GM18858 (cell line): ENCODE measurements at regions not wholly inside any gene's neighbourhood (a gene's known extent, or its start where the extent isn't known, plus 50 kb on each side); places are given as distances from the start of the nearest gene placed in this dataset.

Experiments used
- ATAC-seq: cut with Tn5 transposase; IDR thresholded peaks from one replicate; pipeline ENCODE4 v1.9.1; 2021; ENCODE audit not compliant: unreplicated experiment

DNA sequence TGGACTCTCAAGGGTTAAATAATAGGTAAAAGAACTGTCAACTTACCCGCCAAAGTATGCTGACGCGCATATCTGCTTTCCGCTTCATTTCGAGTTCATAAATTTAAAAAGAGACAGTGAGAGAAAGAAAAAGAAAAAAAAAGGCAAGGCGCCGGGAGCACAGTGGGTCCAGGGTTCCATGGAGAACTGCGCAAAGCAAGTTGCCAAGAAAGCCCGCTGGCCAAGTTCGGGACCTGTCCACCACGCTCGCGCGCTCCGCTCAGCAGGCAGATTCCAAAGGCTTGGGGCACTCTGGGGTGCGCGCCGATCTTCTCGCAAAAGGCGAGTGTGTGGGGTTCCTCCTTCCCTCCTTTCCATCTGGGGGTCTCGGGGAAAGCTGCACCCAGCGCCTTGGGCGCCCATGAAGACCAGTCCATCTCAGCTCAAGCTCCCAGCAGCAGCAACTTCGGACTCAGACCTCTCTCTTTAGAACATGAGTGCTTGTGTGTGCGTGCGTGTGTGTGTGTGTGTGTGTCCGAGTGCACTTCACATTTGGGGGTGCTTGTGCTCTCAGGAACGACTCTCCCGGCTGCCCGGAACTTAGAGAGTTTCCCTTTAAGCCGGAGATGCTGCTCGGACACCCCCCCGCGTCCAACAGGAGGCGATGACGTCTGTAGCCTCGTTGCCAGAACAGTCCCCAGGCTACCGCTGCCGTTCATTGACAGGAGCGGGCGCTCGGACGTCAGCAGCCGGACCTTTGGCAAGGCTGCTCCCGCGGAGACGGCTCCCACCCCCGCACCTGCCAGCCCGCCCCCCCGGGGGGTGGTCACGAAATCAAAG lies 180.0 kb downstream of the TBXT start:
- ATAC-seq: no peak

DNA sequence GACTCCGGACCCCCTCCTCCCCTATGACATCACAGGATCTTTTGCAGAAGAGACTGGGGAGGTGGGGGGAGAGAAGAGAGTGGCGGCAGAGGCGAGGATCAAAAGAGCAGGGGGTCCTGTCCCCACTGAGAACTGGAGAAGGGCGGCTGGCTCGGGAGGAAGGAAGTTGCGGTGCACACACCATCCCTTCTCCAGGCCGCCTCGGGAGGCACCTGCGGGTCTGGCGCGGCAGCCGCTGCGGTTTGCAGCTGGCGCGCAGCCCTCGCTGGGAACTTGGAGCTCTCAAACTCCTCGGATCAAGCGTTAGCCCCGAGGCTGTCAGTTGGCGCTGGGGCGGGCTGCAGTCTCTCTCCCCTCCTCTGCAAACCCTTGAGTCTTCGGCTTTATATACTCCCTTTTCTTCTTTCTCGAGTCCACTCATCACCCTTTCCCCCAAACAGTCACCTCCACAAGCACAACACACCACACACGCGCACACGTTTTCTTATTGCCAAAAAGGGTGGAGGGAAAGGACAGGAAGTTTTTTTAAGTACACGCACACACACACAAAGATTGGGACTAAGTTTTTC lies 180.7 kb downstream of the TBXT start:
- ATAC-seq: no peak

DNA sequence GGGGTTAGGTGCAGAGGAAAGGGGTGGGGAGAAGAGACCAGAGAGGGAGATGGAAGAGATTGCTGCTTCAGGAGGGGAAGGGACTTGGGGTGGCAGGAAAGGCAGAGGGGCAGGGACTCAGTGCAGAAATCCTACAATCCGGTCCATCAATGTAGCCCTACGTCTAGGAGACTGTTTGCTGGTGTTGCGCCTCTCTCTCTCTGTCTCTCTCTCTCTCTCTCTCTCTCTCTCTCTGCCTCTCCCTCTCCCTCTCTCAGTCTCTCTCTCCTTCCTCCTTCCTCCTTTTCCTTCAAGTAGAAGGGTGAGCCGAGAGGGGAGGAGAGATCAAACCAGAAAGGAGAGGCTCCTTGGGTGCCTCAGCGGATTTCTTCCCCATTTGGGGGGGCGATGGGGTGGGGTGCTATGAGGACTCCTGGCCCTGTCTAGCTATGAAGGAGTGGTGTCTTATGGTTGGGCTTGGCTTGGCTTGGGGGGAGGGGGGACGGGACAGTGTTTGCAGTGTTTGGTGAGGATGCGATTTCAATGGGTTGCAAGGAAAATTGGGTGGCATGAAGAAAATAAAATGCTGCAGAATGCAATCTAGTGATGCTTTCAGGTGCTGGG lies 181.2 kb downstream of the TBXT start:
- no peak for ATAC-seq

DNA sequence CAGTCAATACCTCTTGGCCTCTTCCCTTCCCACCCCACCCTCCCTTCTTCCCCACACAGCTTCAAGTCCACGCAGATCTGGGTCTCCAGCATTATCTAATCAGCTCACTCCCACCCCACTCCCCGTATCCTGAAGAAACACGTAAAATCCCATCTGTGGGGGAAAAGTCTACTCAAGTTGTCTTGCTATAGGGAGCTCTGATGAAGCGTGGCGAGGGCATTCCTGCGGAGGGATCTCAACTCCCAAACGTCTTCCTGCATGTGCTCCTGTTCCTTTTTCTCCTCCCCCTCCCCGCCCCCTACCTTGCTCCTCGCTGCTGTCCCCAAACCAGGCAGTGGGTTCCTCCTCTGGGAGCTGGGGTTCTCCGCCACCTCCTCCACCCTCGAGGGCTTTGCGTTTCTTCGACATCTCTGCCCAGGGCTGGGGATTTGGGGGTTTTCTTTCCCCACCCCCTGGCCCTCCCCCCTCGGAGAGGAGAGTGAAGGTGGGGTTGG lies 181.8 kb downstream of the TBXT start:
- no peak for ATAC-seq

DNA sequence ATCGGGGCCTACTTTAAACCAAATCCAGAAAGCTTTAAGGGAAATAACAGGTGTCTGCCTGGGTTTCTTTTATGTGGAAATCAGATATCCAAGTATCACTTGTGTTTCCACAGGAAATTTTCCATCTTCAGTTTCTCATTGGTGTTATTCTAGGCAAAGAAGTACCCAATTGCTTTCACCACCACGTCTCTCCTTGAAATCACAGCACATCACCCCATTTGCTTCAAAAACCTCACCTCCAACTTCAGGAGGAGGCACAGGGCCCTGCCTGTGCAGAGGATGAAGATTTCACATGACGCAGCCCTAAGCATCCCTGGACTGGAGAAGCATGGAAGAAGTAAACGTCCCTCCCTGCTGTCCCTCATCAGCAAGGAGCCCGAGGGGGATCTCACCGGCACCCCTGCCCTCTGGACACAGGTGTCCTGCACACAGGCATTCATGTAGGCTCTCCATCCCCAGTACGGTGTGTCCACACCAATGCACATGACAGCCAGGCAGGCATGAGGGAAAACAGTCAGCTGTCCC lies 182.3 kb downstream of the TBXT start:
- ATAC-seq: no peak

DNA sequence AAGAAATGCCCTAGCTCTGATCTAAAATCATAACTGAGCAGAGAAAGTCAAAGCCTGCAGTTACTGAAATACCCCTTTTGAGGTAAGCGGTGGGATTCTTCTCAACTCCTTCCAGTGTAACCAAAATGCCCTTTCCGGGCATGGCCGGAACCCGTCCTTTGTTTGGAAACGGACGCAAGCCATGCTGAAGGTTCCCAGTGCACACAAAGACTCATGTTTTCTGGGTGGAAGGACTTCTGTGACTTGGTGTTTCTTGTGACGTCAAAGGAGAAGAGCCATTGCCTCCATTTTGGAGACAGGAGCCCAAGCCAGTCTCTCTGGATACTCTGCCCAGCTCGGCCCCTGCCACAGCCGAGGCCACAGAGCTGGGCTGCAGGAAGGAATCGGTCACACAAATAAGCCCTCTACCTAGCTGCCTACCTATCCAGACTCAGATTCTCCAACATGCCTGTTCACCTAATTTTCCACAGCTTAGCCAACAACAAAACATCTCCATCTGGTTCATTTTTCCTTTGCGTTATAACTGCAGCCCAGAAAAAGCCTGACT lies 182.8 kb downstream of the TBXT start:
- no peak for ATAC-seq

DNA sequence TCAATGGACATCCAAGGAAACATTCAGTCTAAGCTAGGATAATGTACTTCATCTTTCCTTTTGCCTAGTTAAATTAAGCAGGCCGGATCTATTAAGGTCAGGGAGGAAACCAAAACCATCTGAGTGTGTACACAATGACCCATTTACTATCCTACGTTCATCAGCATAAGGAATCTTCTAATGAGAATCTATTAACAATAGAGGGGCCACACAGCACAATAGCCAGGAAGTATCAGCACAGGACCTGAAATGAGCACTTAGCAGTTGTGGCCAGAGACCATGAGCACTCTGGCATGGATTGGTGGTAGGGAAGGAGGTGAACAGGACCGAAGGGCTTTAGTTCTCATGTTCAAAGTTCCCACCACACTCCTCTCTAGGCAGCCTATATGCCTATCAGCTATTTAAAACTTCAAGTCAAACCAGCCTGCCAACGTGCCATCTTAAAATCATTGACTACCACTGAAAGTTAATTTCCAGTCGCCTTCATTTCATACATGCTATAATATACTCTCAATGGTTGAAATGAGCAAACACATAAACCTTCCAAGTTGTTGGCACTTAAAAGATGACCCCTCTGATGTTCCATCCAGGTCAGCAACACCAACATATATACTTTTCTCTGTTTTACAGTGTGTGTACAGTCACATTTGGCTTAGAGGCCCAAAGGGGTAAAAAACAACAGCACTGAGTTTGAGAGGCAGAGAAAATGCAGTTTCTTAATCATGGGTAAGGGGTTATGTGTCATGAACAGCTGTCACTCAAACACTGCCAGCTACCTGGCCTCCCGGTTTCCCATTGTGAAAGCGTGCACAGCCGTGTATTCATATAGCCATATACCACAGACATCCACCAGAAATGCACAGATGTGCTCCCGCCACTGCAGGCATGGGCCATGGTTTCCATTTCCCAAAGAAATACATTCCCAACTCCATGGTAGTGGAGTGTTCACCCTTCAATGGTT lies 184.3 kb downstream of the TBXT start:
- no peak for ATAC-seq

DNA sequence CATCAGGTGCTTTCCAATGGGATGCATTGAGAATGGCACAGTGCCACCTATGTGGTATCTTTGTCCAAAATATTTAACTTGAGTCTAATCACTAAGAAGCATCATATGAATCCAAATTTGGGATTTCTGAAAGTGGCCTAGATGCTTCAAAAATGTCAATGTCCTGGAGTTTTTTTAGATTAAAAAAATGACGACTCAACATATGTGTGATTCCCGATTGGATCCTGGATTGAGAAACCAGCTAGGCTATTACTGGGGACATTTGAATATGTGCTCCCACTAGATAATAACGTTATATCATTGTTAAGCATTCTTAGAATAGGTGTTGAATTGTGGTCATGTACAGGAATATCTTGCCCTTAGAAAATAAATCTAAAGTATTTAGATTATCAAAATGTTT lies 189.2 kb downstream of the TBXT start:
- ATAC-seq: no peak

DNA sequence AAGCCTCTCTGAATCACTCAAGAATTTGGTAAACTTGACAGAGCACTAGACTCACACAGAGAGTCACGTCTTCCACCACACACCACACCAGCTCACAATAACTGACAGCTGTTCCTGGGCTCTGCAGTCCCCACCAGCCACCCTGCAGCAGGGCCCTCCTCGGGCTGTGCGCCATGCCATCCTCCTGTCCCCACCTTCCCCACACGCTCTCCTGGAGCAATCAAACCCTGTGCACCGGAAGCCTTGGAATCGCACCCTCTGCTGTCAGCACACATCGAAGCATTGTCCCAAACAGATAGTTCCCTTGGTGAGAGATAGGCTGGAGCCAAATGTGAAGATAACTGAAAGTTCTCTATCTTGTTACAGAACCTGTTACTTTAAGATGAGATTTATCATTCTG lies 191.0 kb downstream of the TBXT start:
- no peak for ATAC-seq

DNA sequence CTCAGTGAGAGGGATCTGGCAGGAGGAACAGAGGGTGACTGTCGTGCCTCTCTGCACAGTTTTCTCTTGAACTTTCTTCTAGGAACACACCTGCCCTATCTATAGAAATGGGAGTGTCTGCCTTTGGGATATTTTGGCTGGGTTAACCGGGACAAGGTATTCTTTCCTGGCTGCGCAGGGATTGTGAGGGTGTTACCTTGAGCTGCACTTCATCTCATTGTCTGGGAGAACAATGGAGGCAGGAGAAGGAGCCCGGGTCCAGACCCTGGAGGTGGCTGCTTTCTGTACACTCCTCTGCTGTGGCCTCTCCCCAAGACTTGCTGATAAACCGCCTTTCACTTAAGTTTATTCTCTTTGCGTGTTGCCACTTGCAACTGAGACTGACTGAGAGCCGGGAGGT lies 192.8 kb downstream of the TBXT start:
- no peak for ATAC-seq

DNA sequence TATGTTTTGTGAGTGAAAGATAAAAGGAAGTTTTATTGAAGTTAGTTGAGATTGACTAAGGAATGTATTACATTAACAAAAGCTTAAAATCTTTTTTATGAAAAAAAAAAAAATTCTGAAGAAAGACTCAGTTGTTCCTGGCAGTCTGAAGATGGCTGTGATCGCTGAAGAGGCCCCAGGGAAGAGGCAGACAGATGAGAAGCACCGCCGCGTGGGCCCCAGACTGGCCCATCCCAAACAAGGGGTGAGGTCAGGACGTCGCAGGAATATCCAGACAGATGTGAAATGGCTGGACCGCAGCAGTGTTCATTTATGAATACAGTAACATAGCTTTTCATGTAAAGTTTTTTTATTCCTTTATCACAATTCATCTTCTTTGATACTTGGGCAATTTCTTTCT lies 194.2 kb downstream of the TBXT start:
- no peak for ATAC-seq

DNA sequence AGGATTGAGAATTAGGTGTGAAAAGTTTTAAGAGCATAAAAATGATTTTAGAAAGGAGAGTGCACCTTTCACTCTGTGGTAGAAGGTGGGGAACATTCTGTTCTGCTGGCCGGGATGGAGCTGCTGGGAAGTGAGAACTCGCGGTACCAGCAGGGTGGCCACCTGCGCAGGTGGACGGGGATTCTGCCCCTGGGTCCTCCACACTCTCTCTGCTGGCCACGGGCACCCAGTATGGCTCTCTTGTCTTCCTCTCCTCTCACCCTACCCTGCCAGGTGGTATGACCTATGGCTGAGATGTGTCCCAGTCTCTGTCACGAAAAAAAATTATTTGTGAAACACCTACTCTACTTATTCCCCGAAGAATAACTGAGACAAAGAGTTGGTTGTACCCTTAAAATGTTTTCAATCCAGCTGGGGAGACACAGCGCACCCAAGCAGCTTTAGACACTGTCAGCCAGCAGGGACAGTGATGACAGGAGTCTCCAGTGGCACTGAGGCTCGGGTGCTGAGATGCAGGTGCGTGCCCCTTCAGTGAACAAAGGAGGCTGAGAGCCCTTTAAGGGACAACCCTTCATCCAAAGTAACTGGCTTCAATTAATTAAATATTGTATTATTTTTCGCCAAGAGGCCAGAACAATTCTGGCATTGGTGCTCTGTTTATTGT lies 195.4 kb downstream of the TBXT start:
- no peak for ATAC-seq

DNA sequence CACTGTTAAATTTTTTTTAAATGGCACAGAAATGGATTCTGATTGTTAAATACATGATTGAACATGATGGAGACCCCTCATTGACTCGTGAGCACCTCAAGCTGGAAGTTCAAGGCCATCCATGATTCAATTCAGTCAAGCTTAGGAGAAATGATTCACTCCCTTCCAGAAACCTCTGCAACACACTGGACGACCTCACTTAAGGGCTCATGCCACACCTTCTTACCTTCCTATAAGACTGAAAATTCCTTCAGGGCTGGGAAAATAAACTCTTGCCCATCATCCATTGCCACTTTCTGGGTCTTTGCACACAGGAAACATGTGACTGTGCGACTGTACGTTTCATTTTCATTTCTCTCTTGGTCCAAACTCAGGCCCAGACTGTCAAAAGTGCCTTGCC lies 196.4 kb downstream of the TBXT start:
- no peak for ATAC-seq

DNA sequence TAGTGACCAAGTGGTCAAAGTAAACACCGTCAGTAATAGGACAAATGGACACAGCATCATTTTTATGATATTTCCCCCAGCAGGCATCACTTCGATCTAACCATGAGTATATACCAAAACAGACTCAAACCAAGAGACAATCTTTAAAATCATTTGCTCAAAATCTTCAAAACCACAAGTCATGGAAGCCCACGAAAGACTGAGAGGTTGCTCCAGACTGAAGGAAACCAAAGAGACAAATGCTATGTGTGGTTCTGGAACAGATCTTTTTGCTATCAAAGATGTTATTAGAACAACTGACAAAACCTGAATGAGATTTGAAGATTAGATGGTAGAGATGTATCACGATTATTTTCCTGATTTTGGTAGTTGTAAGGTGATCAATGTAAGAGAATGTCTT lies 197.7 kb downstream of the TBXT start:
- ATAC-seq: no peak

DNA sequence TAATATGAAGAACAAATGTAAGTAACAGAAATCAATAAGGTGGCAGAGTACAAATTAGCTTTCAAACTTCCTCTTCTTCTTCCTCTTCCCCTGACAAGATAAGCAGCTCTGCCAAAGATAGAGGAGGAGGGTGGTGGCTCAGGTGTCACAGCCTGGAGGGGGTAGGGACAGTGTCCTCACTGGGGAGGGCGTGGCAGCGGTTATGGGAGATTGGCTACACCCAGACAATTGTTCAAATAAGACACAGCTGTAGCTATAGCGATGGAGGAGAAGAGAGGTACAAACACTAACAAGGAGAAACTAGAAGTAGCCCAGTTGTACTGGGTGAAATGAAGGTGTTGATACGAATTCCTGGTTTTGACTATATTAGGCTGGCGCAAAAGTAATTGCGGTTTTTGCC lies 198.5 kb downstream of the TBXT start:
- ATAC-seq: no peak

DNA sequence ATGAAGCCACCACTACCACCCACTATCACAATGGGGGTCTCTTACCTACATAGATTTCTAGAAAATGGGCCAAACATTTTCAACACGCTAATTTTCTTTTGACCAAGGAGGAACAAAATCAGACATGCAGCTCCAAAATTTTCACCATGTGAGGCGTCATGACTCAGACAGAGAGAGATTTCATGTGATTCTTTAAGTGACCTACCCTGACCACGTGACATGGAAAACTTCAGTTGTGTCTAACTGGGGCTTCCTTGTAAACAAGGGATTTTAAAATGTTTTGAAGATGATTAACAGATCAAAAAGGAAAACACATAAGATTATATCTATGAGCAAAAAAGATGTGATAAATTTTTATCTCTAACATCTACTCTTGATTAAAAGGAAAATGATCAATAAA lies 199.2 kb downstream of the TBXT start:
- no peak for ATAC-seq

DNA sequence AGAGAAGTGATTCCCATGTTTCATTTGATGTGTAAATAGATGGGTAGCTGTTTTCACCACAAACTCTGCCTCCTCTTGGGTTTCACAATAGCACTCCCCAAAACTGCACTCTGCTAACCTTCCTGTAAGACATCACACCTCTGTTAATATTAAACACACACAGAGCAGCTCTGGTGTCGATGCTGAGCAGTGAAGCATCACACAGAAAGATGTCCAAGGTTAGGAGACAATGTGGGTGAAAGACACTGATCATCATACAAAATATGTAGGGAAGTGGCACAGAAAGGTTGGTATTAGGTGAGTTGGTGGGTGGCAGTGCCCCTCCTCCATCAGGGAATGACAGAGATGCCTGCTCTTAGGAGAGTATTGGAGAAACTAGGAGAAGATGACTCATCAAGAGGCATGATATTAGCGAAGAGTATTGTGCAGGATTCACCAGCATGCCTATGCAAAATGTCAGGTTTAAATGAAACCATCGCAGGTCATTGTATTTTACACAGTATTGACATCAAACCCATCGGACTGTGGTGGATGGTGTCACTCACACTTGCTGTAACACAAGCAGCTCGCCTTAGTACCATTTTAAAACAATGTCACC lies 199.7 kb downstream of the TBXT start:
- ATAC-seq: peak; percentile 81

DNA sequence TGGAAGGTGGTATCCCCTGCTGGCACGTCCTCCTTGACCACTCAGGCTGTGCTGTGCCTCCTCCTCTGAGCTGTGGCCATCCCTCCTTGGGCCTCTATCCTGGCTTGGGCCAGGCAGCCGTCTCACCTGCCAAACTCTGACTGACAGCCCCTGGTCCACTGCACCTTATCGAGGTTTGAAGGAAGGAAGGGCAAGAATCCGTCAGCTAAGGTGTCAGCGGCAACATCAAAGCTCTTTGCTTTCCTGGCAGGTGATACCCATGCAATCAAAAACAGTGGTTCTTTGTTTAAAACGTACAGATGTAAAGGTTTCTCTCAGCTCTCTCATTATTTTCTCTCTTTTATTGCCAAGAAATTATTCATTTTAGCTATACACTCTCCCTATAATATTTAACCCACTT lies 203.9 kb downstream of the TBXT start:
- no peak for ATAC-seq

DNA sequence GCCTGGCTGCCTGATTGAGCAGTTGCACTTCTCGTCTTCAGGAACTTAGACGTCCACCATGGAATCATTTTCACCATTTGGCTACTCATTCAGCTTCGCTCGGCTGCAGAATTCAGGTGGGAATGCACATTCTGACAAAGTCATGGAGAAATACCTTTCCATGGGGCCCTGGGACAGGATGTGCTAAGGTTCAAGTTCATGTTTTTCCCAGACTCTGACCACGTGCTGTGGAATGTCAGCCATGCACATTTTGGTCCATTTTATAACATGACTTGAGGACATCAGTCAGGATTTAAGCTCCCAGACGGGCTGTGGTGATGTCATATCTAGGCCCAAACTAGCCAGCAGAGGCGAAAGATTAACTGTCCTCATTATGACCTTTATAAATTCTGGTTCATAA lies 205.3 kb downstream of the TBXT start:
- ATAC-seq: no peak

DNA sequence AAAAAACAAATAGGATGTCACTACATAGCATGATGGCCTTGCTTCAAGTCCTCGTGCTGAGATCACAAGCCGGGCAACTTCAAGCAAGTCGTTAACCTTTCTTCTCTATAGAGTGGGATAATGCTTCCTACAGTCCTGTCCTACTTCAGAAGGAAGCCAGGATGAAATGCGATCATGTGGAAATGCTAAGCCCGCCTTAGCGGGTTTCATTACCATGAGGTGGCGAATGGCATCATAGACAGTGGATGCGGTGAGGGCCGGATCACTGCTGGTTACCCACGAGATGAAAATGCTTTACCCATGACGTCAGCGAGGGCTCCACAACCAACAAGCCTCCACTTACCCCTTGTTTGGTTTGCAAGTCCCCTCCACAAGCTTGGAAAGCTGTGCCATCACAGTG lies 206.4 kb downstream of the TBXT start:
- ATAC-seq: no peak
